Gastroesophageal sphincter (tissue), 3 donors: ENCODE measurements at regions not wholly inside any gene's neighbourhood (a gene's known extent, or its start where the extent isn't known, plus 50 kb on each side); places are given as distances from the start of the nearest gene placed in this dataset.

Experiments used
- CTCF ChIP-seq, 4 experiments: fragments of 200-600 bp in 2 of 4; fragments of 450-650 bp in 2 of 4; sonication (generic) in 1 of 4; IDR thresholded peaks; one replicate each; pipeline ENCODE4 v1.5.1; 2017 to 2019; ENCODE audit warnings: antibody characterized with exemption in 4 of 4, mild to moderate bottlenecking in 2 of 4, moderate library complexity in 2 of 4
- EP300 ChIP-seq: sonication (generic); formaldehyde crosslinking; IDR thresholded peaks from one replicate; pipeline ENCODE4 v1.6.1; 2017; ENCODE audit warnings: antibody characterized with exemption, mild to moderate bottlenecking

GRCh38 chr22:49667236-49667635 is 160.4 kb downstream of the BRD1 start:
- TF ChIP-seq CTCF (IDR thresholded peaks at IDR 0.05): no peak
- no peak for TF ChIP-seq EP300
